HG03442 (cell line): ENCODE measurements at regions not wholly inside any gene's neighbourhood (a gene's known extent, or its start where the extent isn't known, plus 50 kb on each side); places are given as distances from the start of the nearest gene placed in this dataset.

Experiments
- ATAC-seq: cut with Tn5 transposase; IDR thresholded peaks from one replicate; pipeline ENCODE4 v1.9.1; 2021; ENCODE audit warnings: mild to moderate bottlenecking, moderate library complexity; ENCODE audit not compliant: unreplicated experiment

DNA sequence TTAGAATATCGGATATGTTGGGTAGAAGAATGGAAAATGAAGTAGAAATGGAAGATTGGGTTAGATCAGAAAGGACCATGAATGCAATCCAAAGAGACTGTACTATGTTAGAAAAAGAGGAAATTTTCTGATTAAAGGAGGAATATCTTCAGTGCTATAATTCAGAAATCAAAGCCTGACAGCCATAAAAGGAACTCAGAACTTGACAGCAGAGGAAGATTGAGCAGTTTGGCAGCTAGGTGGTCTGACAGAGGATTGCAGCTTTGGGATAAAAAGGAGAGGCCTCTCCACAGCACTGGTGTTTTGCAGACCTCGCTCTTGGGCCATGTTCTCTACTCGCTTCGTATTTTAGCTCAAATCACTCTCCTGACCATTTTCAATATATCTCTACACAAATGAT is 354.8 kb upstream of the SOX5 start:
- no peak for ATAC-seq

DNA sequence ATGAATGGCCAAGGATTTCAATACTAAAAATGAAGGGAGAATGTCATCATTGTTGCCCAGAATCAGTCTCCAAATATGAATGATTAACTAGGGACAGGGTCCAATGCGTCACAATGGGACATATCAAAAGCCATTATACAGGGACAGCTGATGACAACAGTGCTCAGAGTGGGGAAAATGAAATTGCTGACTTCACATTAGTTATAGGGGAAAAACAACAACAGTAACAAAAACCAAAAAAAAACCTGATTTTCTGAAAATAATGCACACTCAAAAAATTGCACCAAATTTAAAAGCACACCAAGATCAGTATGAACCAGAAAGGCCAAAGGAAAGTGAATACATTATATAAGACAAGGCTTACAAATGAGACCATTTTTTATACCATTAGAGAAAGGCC is 353.2 kb upstream of the SOX5 start:
- no peak for ATAC-seq

DNA sequence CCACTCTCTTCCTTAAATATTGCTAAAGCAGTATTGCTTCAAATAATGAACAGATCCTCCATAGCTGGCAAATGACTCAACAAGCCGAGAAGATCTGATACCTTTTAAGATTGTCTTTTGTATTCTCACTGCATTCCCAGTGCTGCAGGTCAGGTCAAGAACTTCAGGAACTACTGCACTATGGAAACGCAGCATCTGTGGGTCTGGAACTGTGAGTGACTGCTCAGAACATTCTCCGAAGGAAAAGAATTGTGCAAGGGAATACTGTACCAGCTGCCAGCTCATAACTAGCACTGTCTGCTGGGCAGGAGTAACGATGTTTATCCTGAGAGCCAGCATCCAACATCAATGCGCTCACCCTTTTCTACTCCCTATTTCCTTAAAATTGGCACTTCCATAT is 348.0 kb upstream of the SOX5 start:
- ATAC-seq, result no peak

DNA sequence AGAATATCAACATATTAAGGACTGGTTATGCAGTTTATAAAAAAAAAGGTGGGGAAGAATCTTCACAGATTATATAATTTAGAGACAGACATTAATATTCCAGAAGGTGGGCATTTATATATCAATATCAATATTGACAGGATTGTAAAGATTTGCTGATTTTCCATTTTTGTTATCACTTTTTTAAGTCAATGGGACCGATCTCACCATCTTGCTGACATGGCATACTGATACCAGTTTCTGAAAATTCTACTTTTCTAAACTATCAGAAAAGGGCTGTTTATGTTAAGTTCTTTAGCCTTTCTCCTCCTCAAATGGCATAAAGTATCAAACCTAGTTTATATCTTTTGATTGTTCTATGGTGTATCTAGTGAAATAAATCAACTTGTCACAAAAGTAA is 344.1 kb upstream of the SOX5 start:
- ATAC-seq, result no peak

DNA sequence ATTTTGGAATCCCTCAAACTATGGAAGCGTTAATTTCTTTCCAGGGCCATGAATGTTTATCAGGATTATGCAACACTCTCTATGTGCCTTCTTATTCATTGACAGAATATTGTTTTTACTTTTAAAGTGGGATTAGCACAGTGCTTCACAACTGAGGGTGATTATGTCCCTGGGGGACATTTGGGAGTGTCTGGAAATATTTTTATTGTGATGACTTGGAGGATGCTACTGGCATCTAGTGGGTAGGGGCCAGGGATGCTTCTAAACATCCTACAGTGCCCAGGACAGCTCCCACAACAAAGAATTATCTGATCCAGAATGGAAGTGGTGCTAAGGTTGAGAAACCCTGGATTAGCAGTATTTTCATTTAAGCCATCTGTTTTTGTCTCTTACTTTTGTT is 338.5 kb upstream of the SOX5 start:
- no peak for ATAC-seq

DNA sequence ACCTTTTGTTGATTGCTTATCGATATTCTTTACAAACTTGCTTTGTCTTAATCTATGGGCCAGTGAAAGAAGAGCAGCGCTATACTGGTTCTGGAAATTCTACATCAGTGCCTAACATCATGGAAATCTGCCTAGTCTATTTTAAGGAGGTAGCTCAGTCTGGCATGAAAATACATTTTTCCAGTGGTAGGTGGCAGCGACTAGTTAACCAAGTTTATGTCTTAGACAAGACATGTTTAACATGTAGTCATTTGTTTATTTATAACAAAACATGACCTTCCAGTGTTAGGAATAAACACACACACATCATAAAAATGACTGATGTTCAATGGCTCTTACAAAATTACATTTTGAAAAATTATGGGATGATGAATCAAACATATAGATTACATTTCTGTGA is 336.0 kb upstream of the SOX5 start:
- no peak for ATAC-seq

DNA sequence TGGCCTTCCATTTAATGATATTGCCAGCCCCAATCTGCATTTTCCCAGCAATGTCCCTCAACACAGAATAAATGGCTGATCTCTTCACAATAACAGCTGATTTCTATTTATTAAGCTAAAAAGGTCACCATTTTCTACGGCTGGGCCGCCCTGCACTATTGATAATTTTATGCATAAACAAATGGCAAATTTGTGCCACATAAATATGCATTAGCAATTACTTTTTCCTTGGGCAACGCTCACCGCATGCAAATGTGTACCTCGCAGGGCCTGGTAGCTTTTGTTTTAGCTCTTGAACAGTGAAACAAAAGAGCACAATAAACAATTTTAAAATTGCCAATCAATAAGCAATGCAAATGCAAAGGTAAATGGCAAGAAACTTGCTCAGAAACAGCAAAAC is 331.9 kb upstream of the SOX5 start:
- no peak for ATAC-seq

DNA sequence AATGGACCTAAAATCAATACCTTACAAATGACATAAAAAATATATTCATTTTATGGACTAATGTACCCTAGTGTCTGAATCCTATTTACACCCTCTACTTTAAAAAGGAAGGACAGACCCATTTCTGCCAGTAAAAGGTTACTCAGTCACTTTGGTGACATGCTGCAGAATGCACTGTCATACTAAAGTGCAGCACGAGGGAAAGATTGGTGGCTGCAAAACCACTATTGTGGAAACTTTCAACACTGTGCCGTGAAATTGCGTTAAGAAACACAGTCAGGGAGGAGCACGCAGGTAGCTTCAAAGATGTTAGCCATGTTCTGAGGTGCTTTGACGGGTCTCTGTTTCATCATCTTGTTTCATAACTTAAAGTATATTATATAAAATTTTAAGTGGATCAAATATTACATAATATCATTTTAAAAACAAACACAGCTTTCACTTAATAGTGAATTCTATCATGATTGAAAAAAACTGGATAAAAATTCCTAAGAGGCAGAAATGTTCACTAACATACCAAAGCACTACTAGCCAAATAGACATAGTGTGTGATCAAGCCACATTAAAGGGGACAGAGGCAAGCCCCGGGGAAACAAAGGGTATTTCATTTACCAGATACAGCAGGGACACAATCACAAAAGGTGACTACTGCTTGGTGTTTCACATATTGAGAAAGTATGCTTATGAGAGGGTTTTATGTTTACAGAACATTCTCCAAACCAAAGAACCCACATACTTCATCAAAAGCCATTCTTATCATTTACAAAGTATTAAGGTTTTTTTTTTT is 330.8 kb upstream of the SOX5 start:
- no peak for ATAC-seq

DNA sequence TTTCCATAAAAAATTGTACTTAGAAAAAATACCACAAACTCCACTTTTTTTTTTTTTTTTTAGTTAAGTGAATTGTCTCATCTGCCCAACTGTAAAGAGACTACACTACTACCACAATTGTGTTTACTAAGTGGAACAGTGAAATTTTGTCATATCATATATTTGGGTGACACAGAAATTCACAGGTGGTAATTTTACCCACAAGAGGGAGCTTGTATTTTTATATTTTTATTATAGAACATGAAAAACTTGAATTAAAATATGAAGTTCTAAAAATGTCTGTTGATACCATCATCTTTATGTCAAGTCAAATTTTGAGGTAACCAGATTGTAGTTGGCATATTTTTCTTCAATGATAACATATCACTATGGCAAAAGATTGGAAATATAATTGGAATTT is 329.4 kb upstream of the SOX5 start:
- no peak for ATAC-seq

DNA sequence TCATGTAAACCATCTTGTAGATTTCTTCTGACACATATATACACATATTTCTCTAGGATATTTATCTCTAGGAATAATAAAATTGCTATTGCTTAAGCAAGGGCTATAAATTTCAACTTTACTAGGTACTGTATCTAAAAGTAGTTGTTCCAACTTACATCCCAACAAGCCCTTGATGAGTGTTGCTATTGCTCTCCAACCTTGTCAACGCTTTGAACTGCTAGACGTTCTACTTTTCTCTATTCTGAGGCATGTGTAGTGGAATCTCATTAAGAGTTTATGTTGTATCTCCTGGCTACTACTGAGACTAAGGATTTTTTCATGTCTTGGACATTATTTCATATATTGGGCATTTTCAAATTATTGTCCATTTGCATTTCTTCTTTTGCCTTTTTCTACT is 321.5 kb upstream of the SOX5 start:
- ATAC-seq, result no peak

DNA sequence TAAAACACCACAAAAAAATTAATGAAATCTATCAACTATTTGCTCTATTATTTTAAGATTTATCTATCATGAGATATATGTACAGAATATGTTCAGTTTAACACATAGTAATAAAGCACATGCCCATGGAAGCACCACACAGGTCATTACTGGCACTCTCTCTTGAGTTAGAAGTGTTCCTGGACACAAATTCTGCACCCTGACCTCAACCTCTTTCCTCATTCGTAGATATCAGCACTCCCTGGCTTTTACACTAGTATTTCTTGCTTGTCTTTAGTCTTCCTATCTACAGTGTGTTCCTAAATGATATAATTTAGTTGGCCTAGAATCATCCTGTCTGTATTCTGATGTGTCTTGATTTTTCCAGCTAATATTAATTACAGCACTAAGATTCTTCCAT is 321.0 kb upstream of the SOX5 start:
- no peak for ATAC-seq

DNA sequence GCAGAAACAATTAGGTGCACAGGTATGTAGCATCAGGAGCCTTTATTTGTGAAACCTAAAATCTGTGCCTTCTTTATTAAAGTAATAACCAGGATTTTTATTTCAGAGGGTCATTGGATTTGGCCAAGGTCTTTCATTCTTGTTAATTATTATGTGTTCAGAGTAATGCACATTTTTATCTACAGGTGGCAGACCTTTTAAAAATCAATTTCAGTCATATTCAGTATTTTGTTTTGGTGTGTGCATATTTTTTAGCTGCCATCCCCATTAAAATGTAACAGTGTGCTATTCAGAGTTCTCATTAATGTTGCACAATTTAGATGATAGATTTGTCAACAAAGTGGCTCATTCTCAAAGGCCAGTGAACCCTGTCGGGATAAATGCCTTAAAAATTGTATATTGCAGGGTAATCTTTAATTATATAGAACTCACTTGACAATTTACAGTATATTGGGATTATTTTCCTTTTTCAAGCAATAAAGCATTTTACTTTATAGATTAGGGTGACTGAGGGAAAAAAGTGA is 319.3 kb upstream of the SOX5 start:
- ATAC-seq, result no peak

DNA sequence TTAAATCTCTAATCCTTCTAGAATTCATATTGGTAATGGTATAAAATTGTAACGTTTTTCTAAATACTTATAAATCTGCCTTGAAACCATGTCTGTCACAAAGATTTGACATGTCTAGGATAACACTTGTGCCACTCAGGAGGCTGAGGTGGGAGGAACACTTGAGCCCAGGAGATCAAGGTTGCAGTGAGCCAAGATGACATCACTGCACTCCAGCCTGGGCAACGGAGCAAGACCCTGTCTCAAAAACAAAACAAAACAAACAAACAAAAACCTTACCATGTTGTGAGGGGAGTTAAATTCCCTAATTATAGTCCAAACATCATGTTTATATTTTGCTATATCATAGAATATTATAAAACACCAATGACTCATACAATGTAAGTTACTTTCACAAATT is 317.5 kb upstream of the SOX5 start:
- no peak for ATAC-seq

DNA sequence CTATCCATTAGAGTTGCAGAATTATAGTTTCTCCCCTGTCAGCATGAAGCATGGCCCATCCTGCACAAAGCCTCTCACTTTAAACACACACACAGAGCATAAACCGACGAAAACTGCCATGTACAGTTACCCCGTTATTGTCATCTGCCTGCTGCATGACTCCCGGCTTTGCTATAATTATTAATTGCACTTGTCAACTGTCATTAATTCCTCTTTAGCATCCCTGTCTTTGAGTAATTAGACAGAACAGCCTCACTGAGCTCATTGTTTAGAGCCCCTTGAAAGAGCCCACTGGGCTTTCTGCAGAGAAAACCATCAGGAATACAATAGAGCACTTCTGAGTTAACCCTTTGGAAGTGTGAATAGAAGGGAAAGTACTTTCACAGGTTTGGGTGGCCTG is 307.2 kb upstream of the SOX5 start:
- no peak for ATAC-seq

DNA sequence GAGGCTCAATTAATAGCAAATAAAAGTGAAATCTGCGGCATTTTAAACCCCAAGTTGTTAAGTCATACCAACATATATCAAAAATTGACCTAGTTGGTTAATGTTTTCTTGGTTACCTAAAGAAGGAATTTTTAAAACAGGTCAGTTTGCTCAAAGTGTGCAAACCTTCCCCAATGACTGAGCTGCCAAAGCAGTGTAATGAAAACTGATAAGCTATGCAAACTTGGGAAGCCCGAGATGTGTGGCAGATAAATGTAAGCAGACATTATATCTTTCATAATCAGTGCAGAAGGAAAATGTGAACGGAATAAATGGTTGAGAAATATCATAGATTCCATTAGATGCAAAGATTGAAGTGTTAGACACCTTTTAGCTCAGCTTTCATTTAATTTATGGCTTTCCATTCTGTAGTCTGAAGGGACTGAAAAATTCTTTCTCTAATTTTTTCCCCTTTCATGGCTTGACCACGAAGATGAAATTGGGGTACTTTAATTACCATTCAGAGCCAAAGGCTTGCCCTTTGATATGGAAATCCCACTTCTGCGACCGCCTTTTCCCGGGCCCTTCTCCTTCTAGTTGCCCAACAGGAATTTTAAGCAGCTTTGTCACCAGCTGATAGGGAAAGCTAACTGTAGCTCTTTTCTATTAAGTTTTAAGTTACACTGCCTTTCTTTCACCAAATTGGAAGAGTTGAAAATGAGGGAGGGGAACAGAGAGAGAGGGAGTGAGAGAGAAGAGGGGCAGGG is 306.6 kb upstream of the SOX5 start:
- ATAC-seq, result no peak

DNA sequence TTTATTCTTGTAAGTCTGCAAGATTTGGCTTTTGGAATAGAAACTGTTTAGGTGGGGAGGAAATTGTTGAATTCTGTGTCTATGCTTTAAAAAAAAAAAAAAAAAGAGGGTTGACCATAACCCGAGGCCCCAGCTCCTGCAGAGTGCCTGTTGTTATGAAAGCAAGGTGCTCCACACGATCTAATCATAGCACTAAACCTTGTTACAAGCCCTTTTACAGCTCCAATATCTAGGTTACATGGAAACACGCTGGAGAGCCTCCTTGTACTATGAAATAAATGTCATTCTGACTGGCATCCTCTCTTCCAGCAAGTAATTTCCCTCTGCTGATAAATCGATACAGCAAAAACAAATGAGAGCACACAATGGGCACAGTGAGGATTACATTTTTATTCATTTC is 303.1 kb upstream of the SOX5 start:
- no peak for ATAC-seq

DNA sequence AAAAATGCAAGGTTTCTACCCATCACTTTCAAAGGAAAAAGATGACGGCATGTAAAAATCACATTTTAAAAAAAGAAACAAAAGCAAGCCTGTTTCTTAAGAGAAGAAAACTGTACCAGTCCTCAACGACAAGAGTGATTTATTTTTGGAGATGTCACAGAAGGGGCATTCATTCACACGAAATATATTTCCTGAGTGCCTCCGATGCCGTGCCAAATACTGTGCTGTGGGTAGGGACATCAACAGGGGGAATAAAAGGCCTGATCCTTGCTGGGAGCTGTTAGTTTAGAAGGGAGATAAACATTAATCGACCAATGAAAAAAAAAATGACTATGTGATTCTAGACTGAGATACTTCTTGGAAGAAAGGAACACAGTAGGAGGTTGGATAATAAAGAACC is 297.5 kb upstream of the SOX5 start:
- no peak for ATAC-seq

DNA sequence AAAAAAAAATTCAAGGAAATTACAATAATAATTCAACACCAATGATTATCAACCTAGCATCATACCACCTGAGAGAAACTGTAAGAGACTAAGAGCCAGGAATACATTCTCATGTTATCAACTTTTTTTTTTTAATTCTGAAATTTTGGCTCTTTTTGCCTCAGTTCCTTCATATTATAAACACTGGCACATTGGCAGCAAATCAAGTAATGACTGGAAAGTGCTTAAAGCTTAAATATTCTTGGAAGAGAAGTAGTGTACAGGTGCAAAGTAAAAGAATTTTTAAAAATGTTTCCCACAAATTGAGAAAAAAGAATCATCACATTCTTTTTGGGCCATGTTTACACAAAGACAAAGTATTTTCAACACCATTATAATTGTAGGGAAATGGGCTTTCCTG is 296.9 kb upstream of the SOX5 start:
- ATAC-seq, result no peak

DNA sequence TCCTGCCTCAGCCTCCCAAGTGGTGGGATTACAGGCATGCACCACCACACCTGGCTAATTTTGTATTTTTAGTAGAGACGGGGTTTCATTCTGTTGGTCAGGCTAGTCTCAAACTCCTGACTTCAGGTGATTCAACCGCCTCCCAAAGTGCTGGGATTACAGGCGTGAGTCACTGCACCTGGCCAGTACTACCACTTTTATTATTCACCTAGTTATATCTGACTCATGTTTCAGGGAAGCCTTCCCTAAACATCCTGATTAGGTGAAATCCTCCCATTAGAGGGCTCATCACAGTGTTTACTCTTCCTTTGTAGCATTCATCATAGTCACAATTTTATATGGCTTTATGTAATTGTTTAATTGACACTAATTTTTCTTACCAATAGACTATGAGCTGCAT is 295.3 kb upstream of the SOX5 start:
- no peak for ATAC-seq

DNA sequence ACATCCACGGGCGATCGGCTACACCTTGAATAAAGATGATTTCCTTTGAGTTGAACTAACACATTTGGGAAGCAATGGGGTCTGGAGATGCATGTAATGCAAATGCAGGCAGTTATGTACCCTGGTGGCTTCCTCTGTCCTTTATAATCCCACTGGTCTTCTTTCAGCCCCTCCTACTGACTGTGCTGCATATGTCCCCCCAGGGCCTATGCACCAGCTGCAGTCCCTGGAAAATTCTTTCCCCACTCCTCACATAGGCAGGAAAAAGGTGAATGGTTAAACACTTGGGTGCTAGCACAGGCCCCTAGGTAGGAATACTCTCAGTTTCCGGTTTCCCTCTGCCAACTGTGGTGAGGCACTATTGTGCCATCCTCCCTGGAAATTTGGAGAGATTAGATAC is 294.8 kb upstream of the SOX5 start:
- no peak for ATAC-seq

DNA sequence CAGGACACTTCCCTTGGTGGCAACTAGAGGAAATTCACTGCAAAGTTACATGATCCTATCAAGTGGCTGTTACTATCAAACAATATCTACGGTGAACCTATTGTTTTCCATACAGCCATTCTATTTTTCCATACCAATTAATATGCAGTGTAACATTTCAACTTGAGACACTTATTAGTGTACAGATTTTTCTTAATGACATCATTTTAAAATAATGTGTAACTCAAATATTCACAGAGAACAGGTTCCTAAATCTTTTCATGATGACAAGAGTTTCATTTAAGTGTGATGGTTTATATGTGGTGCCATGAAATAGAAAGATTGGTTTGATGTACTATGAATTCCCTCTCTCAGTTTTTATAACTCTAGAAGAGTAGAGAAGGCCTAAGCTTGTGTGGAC is 291.2 kb upstream of the SOX5 start:
- no peak for ATAC-seq

DNA sequence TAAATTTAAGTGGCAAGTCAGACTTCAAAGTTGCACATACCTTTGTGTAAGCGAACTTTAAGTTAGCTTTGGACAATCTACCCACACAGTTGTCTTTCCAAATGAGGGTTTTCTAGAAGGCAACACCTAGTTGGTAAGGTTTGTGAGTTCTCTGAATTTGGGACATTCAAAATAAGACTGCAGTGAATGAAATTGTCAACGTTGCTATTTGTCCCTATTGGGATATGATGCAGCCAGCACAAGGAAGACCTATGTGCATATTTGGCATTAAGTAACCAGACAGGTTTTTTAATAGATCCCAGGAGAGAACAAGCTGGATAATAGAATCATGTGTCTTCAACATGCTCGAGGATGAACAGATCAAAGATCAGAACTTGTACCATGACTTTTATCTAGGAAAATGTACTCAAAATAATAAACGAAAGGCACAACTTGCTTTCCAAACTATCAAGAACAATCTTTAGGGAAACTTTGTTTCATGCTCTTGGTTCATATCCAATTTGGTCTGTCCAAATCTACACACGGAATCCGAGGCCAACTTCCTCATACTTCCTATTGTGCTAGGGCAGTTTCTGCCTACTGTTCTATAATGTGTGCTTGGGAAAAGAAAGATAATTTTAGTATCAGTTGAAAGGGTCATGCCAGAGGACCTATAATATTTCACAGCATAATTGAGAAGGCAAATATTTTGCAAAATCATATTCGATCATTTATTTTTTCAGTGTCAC is 284.2 kb upstream of the SOX5 start:
- no peak for ATAC-seq
